Astrocyte (in vitro differentiated cells and primary cell): ENCODE measurements at regions not wholly inside any gene's neighbourhood (a gene's known extent, or its start where the extent isn't known, plus 50 kb on each side); places are given as distances from the start of the nearest gene placed in this dataset.

ENCODE experiments used
- CTCF ChIP-seq: IDR thresholded peaks from 2 replicates; pipeline ENCODE4 v1.5.1; 2011; ENCODE audit warnings: low read depth, mild to moderate bottlenecking, inconsistent platforms, low read length, moderate library complexity; ENCODE audit not compliant: insufficient read depth
- EZH2 ChIP-seq: IDR thresholded peaks from 2 replicates; pipeline ENCODE4 v1.6.1; 2012; ENCODE audit warnings: mild to moderate bottlenecking, low read length, inconsistent platforms; ENCODE audit not compliant: insufficient read depth

- TF ChIP-seq CTCF (no peak), EZH2 (no peak)
Observed at GRCh38 chr3:67947808-67948508, 293.5 kb upstream of the SUCLG2 start.
